Transverse colon (tissue), 4 donors: ENCODE measurements at regions not wholly inside any gene's neighbourhood (a gene's known extent, or its start where the extent isn't known, plus 50 kb on each side); places are given as distances from the start of the nearest gene placed in this dataset.

Experiments
- DNase-seq: peaks from one replicate; pipeline ENCODE4 v3.0.0-alpha.2; 2019
- H3K27ac ChIP-seq, 4 donors: fragments of 200-600 bp; sonication (generic); 2 replicates each; pipeline ENCODE4 v1.5.1; 2016 to 2018; ENCODE audit warnings: inconsistent platforms in 4 of 4
- H3K27me3 ChIP-seq: fragments of 200-600 bp; sonication (generic); 2 replicates; pipeline ENCODE4 v1.5.1; 2017; ENCODE audit warnings: inconsistent platforms
- H3K36me3 ChIP-seq, 4 donors: fragments of 200-600 bp; sonication (generic); 2 replicates each; pipeline ENCODE4 v1.5.1; 2017 to 2019; ENCODE audit warnings: inconsistent platforms in 4 of 4
- H3K4me1 ChIP-seq, 4 donors: fragments of 200-600 bp; sonication (generic); 2 replicates each; pipeline ENCODE4 v1.5.1; 2017 to 2020; ENCODE audit warnings: inconsistent platforms in 4 of 4
- H3K4me3 ChIP-seq, 4 donors: fragments of 200-600 bp; sonication (generic); 1 replicate in 1 of 4; 2 replicates in 3 of 4; pipeline versions ENCODE4 v1.5.1 to v1.6.1; 2017 to 2019; ENCODE audit warnings: inconsistent platforms in 4 of 4
- H3K9me3 ChIP-seq, 2 donors: fragments of 200-600 bp; sonication (generic); 2 replicates each; pipeline ENCODE4 v1.5.1; 2017 to 2019; ENCODE audit warnings: inconsistent platforms in 2 of 2
- CTCF ChIP-seq, 5 experiments: fragments of 200-600 bp in 3 of 5; fragments of 450-650 bp in 2 of 5; sonication (generic) in 3 of 5; IDR thresholded peaks; 1 replicate in 2 of 5; 2 replicates in 3 of 5; pipeline ENCODE4 v1.5.1; 2016 to 2017; ENCODE audit warnings: antibody characterized with exemption in 5 of 5, inconsistent platforms in 3 of 5, mild to moderate bottlenecking in 2 of 5, moderate library complexity in 1 of 5
- EP300 ChIP-seq: sonication (generic); formaldehyde crosslinking; IDR thresholded peaks from one replicate; pipeline ENCODE4 v1.6.1; 2017; ENCODE audit warnings: antibody characterized with exemption, low read depth
- POLR2A ChIP-seq: fragments of 450-650 bp; IDR thresholded peaks from one replicate; pipeline ENCODE4 v1.6.1; 2016; ENCODE audit warnings: antibody characterized with exemption, mild to moderate bottlenecking, moderate library complexity
- POLR2AphosphoS5 ChIP-seq, 3 donors: sonication (generic); formaldehyde crosslinking; IDR thresholded peaks; one replicate each; pipeline ENCODE4 v1.6.1; 2016; ENCODE audit warnings: antibody characterized with exemption in 3 of 3
- WGBS, 2 donors: methylation state at CpG; one replicate each; pipeline ENCODE4 v1.1.5; 2018; ENCODE audit warnings: low coverage in 1 of 2; 5-methylcytosine and 5-hydroxymethylcytosine counted together
- in situ Hi-C, 4 donors: fragments of 200-750 bp; cut with MboI; loops; one replicate each; pipeline versions ENCODE4 v1.15.0 to v1.15.1; 2017; ENCODE audit warnings: low sequenced_read_pairs in 3 of 4, low pct_ligation_motif_present in 1 of 4, low pct_unique_long_range_greater_than_20kb in 1 of 4
- intact Hi-C: fragments of 100-400 bp; cut with DNase I; formaldehyde crosslinking; loops from one replicate; pipeline ENCODE4 v1.15.1; 2023; ENCODE audit warnings: low total_unique reads

GRCh38 chr5:97629276-97629675, 446.2 kb upstream of the RIOK2 start:
- Histone ChIP-seq H3K4me3 (no peak overlapping the region), H3K9me3 (no peaks in the 10 kb centered on the region), H3K27ac (no peak overlapping the region), H3K27me3 (no peaks in the 10 kb centered on the region), H3K36me3 (no peaks in the 10 kb centered on the region), H3K4me1 (no peaks in the 10 kb centered on the region)
- no peak for DNase-seq
- TF ChIP-seq EP300 = no peak
- TF ChIP-seq CTCF (IDR thresholded peaks at IDR 0.05) = no peak
- no peak for TF ChIP-seq POLR2A
- TF ChIP-seq POLR2AphosphoS5 (IDR thresholded peaks at IDR 0.05) = no peak
- in situ Hi-C loops (no loop called here), intact Hi-C loops (no loop called here)
- 77 to 80% methylated on average over 4 of the region's 4 CpGs for WGBS, 2 donors

GRCh38 chr5:97635553-97635952, 452.5 kb upstream of the RIOK2 start:
- TF ChIP-seq EP300 (no peak), CTCF (IDR thresholded peaks at IDR 0.05) (no peak), POLR2A (no peak), POLR2AphosphoS5 (IDR thresholded peaks at IDR 0.05) (no peak)
- intact Hi-C loops = no loop called here
- WGBS, 2 donors = 40 to 57% methylated on average over 1 to 2 of the region's 2 CpGs
- Histone ChIP-seq H3K4me3 (no peak overlapping the region), H3K4me1 (no peaks in the 10 kb centered on the region), H3K36me3 (no peaks in the 10 kb centered on the region), H3K9me3 (no peaks in the 10 kb centered on the region), H3K27ac (no peak overlapping the region), H3K27me3 (no peaks in the 10 kb centered on the region)
- in situ Hi-C loops = no loop called here
- DNase-seq = no peak

GRCh38 chr5:97636766-97637165, 453.7 kb upstream of the RIOK2 start:
- H3K4me3 ChIP-seq = no peak overlapping the region
- H3K27ac ChIP-seq = no peak overlapping the region
- H3K9me3 ChIP-seq = no peaks in the 10 kb centered on the region
- no peak for DNase-seq
- no peaks in the 10 kb centered on the region for H3K4me1 ChIP-seq
- WGBS, 2 donors = 70 to 75% methylated on average over 2 to 4 of the region's 4 CpGs
- intact Hi-C loops (no loop called here), in situ Hi-C loops (no loop called here)
- no peaks in the 10 kb centered on the region for H3K36me3 ChIP-seq
- TF ChIP-seq EP300 = no peak
- TF ChIP-seq CTCF (IDR thresholded peaks at IDR 0.05) = no peak
- no peak for TF ChIP-seq POLR2AphosphoS5 (IDR thresholded peaks at IDR 0.05)
- TF ChIP-seq POLR2A = no peak
- no peaks in the 10 kb centered on the region for H3K27me3 ChIP-seq

- DNase-seq = no peak
- WGBS, 2 donors = 72 to 93% methylated on average over 1 of the region's 1 CpG
- no peaks in the 10 kb centered on the region for H3K4me1 ChIP-seq
- no peaks in the 10 kb centered on the region for H3K36me3 ChIP-seq
- no peak overlapping the region for H3K4me3 ChIP-seq
- intact Hi-C loops (no loop called here), in situ Hi-C loops (no loop called here)
- no peaks in the 10 kb centered on the region for H3K27me3 ChIP-seq
- no peak overlapping the region for H3K27ac ChIP-seq
- TF ChIP-seq CTCF (IDR thresholded peaks at IDR 0.05) (no peak), EP300 (no peak)
- H3K9me3 ChIP-seq = peaks cover 0 to 6% of the 10 kb centered on the region in 2 donors
Observed at GRCh38 chr5:97641081-97641480, 458.0 kb upstream of the RIOK2 start.
